Neural cell (in vitro differentiated cells): ENCODE measurements at regions not wholly inside any gene's neighbourhood (a gene's known extent, or its start where the extent isn't known, plus 50 kb on each side); places are given as distances from the start of the nearest gene placed in this dataset.

Experiments
- H2AFZ ChIP-seq: fragments of 200-600, 300-800 bp; sonication (generic), shearing (Covaris generic); 2 replicates; pipeline ENCODE4 v1.6.0; 2014; ENCODE audit warnings: low read depth, mild to moderate bottlenecking, antibody characterized with exemption, low read length, moderate library complexity
- H3F3A ChIP-seq: fragments of 200-600 bp; shearing (Covaris generic); 2 replicates; pipeline ENCODE4 v1.6.1; 2016; ENCODE audit warnings: mild to moderate bottlenecking, moderate library complexity, mixed read lengths, antibody characterized with exemption, low read length; ENCODE audit not compliant: insufficient read depth, poor library complexity, severe bottlenecking
- H3K27ac ChIP-seq: fragments of 200-600, 300-800 bp; sonication (generic), shearing (Covaris generic); 2 replicates; pipeline ENCODE4 v1.5.1; 2014; ENCODE audit warnings: mild to moderate bottlenecking, low read length, moderate library complexity
- H3K27me3 ChIP-seq: fragments of 300-800, 200-600 bp; sonication (generic), shearing (Covaris generic); 2 replicates; pipeline ENCODE4 v1.6.0; 2014; ENCODE audit warnings: mild to moderate bottlenecking, low read depth, low read length, moderate library complexity; ENCODE audit not compliant: insufficient read depth
- H3K36me3 ChIP-seq: fragments of 300-800, 200-600 bp; sonication (generic), shearing (Covaris generic); 2 replicates; pipeline ENCODE4 v1.5.1; 2014; ENCODE audit warnings: mild to moderate bottlenecking, antibody characterized with exemption, low read length, moderate library complexity; ENCODE audit not compliant: insufficient read depth
- H3K4me2 ChIP-seq: fragments of 300-800, 200-600 bp; sonication (generic), shearing (Covaris generic); 2 replicates; pipeline ENCODE4 v1.6.0; 2014; ENCODE audit warnings: mild to moderate bottlenecking, low read length
- H3K4me3 ChIP-seq: fragments of 300-800, 200-600 bp; sonication (generic), shearing (Covaris generic); 2 replicates; pipeline ENCODE4 v1.5.1; 2014; ENCODE audit warnings: mild to moderate bottlenecking, low read length, moderate library complexity
- H3K79me2 ChIP-seq: fragments of 200-600 bp; shearing (Covaris generic); replicated peaks from 2 replicates; pipeline ENCODE4 v1.6.0; 2014; ENCODE audit warnings: mild to moderate bottlenecking, low read length, moderate library complexity; ENCODE audit not compliant: insufficient read depth
- H3K9ac ChIP-seq: fragments of 300-800, 200-600 bp; sonication (generic), shearing (Covaris generic); 2 replicates; pipeline ENCODE4 v1.6.1; 2016; ENCODE audit warnings: mild to moderate bottlenecking, low read length, mixed read lengths
- H3K9me2 ChIP-seq: fragments of 200-600 bp; shearing (Covaris generic); 2 replicates; pipeline ENCODE4 v1.6.1; 2016; ENCODE audit warnings: mild to moderate bottlenecking, low read length, mixed read lengths; ENCODE audit not compliant: insufficient read depth
- H3K9me3 ChIP-seq: fragments of 200-600, 300-800 bp; sonication (generic), shearing (Covaris generic); 2 replicates; pipeline ENCODE4 v1.6.1; 2016; ENCODE audit warnings: mild to moderate bottlenecking, mixed run types, low read length, moderate library complexity, mixed read lengths
- H4K20me1 ChIP-seq: fragments of 200-600 bp; shearing (Covaris generic); 2 replicates; pipeline ENCODE4 v1.6.1; 2016; ENCODE audit warnings: mild to moderate bottlenecking, mixed run types; ENCODE audit not compliant: insufficient read depth
- EP300 ChIP-seq: fragments of 450-650 bp; conservative IDR thresholded peaks from 2 replicates; pipeline ENCODE4 v1.6.1; 2014; ENCODE audit warnings: antibody characterized with exemption, mild to moderate bottlenecking, moderate library complexity; ENCODE audit not compliant: poor library complexity, severe bottlenecking
- EZH2 ChIP-seq: fragments of 200-600, 300-800 bp; shearing (Covaris generic), sonication (generic); IDR thresholded peaks from 2 replicates; pipeline ENCODE4 v1.6.1; 2014; ENCODE audit warnings: antibody characterized with exemption, low read length, borderline replicate concordance, mild to moderate bottlenecking; ENCODE audit not compliant: insufficient read depth, poor library complexity, severe bottlenecking
- MXI1 ChIP-seq: fragments of 450-650 bp; conservative IDR thresholded peaks from 2 replicates; pipeline ENCODE4 v1.6.1; 2014; ENCODE audit warnings: antibody characterized with exemption, mild to moderate bottlenecking; ENCODE audit not compliant: poor library complexity, severe bottlenecking
- POLR2AphosphoS5 ChIP-seq: IDR thresholded peaks from 2 replicates; pipeline ENCODE4 v1.6.1; 2012
- RAD21 ChIP-seq: fragments of 450-650 bp; conservative IDR thresholded peaks from 2 replicates; pipeline ENCODE4 v1.6.1; 2014; ENCODE audit warnings: antibody characterized with exemption, mild to moderate bottlenecking, moderate library complexity
- SMC3 ChIP-seq: fragments of 450-650 bp; conservative IDR thresholded peaks from 2 replicates; pipeline ENCODE4 v1.6.1; 2014; ENCODE audit warnings: antibody characterized with exemption, mild to moderate bottlenecking, moderate library complexity; ENCODE audit not compliant: poor library complexity
- TAF1 ChIP-seq: IDR thresholded peaks from 2 replicates; pipeline ENCODE4 v1.6.1; 2012; ENCODE audit warnings: low read depth
- TF ChIP-seq, protein P1 (sequence below): IDR thresholded peaks from 2 replicates; pipeline ENCODE4 v1.6.1; 2012; ENCODE audit warnings: borderline replicate concordance
- TF ChIP-seq, protein P2 (sequence below): fragments of 450-650 bp; IDR thresholded peaks from 2 replicates; pipeline ENCODE4 v1.5.1; 2014; ENCODE audit warnings: antibody characterized with exemption, mild to moderate bottlenecking, moderate library complexity; ENCODE audit not compliant: poor library complexity, severe bottlenecking

DNA sequence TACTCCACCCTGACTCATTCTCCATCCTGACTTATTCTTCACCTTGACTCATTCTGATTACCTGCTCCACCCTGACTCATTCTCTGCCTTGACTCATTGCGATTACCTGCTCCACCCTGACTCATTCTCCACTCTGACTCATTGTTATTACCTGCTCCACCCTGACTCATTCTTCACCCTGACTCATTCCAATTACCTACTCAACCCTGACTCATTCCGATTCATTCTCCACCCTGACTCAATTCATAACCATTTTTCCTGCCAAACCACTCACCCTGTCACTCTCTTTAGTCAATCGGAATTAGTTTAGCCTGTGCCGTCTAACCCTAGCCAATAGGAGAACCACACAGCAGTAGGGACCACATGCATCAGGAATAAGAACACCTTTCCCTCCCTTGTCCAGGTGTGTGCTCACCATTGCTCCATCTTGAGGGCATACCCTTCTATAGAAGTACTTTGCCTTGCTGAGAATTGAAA, 1227.4 kb upstream of the PCDH20 start:
- H3K9me3 ChIP-seq = no peaks in the 10 kb centered on the region
- TF ChIP-seq RAD21 (no peak), EP300 (no peak), MXI1 (no peak), SMC3 (no peak)
- no peaks in the 10 kb centered on the region for H3K27me3 ChIP-seq
- no peaks in the 10 kb centered on the region for H4K20me1 ChIP-seq
- no peaks in the 10 kb centered on the region for H3K79me2 ChIP-seq
- no peak overlapping the region for H3K27ac ChIP-seq
- H2AFZ ChIP-seq = no peak overlapping the region
- H3F3A ChIP-seq = no peaks in the 10 kb centered on the region
- no peaks in the 10 kb centered on the region for H3K9me2 ChIP-seq
- no peak overlapping the region for H3K4me2 ChIP-seq
- no peak overlapping the region for H3K9ac ChIP-seq
- no peak overlapping the region for H3K4me3 ChIP-seq
- H3K36me3 ChIP-seq = no peaks in the 10 kb centered on the region

DNA sequence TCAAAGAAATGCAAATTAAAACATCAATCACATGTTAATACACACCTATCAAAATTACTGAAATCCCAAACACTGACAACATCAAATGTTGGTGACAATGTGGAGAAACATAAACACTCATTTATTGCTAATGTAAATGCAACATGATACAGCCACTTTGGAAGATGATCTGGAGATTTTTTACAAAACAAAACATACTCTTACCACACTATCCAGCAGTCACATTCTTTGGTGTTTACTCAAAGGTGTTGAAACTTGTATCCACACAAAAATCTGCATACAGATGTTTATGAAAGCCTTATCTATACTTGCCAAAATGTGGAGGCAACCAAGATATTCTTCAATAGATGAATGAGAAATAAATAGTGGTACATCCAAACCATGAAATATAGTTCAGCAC, 1219.5 kb upstream of the PCDH20 start:
- no peaks in the 10 kb centered on the region for H3F3A ChIP-seq
- H2AFZ ChIP-seq = no peak overlapping the region
- no peaks in the 10 kb centered on the region for H3K79me2 ChIP-seq
- no peak overlapping the region for H3K4me3 ChIP-seq
- H3K4me2 ChIP-seq = no peak overlapping the region
- no peaks in the 10 kb centered on the region for H3K9me2 ChIP-seq
- H3K27me3 ChIP-seq = no peaks in the 10 kb centered on the region
- no peaks in the 10 kb centered on the region for H3K36me3 ChIP-seq
- TF ChIP-seq EP300 (no peak), POLR2AphosphoS5 (no peak), SMC3 (no peak), TAF1 (no peak), MXI1 (no peak)
- TF ChIP-seq, protein P1, sequence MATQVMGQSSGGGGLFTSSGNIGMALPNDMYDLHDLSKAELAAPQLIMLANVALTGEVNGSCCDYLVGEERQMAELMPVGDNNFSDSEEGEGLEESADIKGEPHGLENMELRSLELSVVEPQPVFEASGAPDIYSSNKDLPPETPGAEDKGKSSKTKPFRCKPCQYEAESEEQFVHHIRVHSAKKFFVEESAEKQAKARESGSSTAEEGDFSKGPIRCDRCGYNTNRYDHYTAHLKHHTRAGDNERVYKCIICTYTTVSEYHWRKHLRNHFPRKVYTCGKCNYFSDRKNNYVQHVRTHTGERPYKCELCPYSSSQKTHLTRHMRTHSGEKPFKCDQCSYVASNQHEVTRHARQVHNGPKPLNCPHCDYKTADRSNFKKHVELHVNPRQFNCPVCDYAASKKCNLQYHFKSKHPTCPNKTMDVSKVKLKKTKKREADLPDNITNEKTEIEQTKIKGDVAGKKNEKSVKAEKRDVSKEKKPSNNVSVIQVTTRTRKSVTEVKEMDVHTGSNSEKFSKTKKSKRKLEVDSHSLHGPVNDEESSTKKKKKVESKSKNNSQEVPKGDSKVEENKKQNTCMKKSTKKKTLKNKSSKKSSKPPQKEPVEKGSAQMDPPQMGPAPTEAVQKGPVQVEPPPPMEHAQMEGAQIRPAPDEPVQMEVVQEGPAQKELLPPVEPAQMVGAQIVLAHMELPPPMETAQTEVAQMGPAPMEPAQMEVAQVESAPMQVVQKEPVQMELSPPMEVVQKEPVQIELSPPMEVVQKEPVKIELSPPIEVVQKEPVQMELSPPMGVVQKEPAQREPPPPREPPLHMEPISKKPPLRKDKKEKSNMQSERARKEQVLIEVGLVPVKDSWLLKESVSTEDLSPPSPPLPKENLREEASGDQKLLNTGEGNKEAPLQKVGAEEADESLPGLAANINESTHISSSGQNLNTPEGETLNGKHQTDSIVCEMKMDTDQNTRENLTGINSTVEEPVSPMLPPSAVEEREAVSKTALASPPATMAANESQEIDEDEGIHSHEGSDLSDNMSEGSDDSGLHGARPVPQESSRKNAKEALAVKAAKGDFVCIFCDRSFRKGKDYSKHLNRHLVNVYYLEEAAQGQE = no peak
- TF ChIP-seq, protein P2, sequence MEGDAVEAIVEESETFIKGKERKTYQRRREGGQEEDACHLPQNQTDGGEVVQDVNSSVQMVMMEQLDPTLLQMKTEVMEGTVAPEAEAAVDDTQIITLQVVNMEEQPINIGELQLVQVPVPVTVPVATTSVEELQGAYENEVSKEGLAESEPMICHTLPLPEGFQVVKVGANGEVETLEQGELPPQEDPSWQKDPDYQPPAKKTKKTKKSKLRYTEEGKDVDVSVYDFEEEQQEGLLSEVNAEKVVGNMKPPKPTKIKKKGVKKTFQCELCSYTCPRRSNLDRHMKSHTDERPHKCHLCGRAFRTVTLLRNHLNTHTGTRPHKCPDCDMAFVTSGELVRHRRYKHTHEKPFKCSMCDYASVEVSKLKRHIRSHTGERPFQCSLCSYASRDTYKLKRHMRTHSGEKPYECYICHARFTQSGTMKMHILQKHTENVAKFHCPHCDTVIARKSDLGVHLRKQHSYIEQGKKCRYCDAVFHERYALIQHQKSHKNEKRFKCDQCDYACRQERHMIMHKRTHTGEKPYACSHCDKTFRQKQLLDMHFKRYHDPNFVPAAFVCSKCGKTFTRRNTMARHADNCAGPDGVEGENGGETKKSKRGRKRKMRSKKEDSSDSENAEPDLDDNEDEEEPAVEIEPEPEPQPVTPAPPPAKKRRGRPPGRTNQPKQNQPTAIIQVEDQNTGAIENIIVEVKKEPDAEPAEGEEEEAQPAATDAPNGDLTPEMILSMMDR = no peak
- no peak overlapping the region for H3K9ac ChIP-seq
- H4K20me1 ChIP-seq = no peaks in the 10 kb centered on the region
- H3K27ac ChIP-seq = no peak overlapping the region
- H3K9me3 ChIP-seq = no peaks in the 10 kb centered on the region

DNA sequence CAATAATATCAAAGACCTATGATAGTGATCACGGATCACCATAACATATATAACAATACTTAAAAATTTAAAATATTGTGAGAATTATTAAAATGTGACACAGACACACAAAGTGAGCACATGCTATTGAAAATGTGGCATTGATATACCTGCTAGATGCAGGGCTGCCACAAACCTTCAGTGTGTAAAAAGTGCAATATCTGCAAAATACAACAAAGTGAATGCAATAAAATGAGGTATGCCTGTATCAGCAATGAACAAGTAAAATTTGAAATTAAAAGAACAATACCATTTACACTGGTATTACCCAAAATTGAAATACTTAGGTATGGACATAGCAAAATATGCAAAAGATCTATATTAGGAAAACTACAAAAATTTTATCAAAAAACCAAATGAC, 1217.8 kb upstream of the PCDH20 start:
- no peak for TF ChIP-seq MXI1
- no peak for TF ChIP-seq POLR2AphosphoS5
- no peak for TF ChIP-seq EZH2
- no peak for TF ChIP-seq RAD21
- no peak for TF ChIP-seq SMC3
- Histone ChIP-seq H3K27me3 (no peaks in the 10 kb centered on the region), H3K9me3 (no peaks in the 10 kb centered on the region), H3F3A (no peaks in the 10 kb centered on the region), H3K36me3 (no peaks in the 10 kb centered on the region), H3K4me2 (no peak overlapping the region), H4K20me1 (no peaks in the 10 kb centered on the region), H3K9ac (no peak overlapping the region), H3K9me2 (no peaks in the 10 kb centered on the region), H3K27ac (no peak overlapping the region), H2AFZ (no peak overlapping the region), H3K79me2 (no peaks in the 10 kb centered on the region), H3K4me3 (no peak overlapping the region)
